PC-3 (cell line): ENCODE measurements at regions not wholly inside any gene's neighbourhood (a gene's known extent, or its start where the extent isn't known, plus 50 kb on each side); places are given as distances from the start of the nearest gene placed in this dataset.

ENCODE experiments used
- EZH2 ChIP-seq: fragments of 300-600 bp; sonication (generic); IDR thresholded peaks from one replicate; pipeline ENCODE4 v1.6.1; 2017; ENCODE audit warnings: antibody characterized with exemption, mild to moderate bottlenecking, low read length; ENCODE audit not compliant: unreplicated experiment
- EZH2phosphoT487 ChIP-seq: fragments of 300-600 bp; sonication (generic); IDR thresholded peaks from 2 replicates; pipeline ENCODE4 v1.6.1; 2018; ENCODE audit warnings: mild to moderate bottlenecking, antibody characterized with exemption, low read length, borderline replicate concordance
- TF ChIP-seq, protein P1 (sequence below): fragments of 300-600 bp; sonication (generic); conservative IDR thresholded peaks from 2 replicates; pipeline ENCODE4 v1.5.1; 2017; ENCODE audit warnings: antibody characterized with exemption, low read depth, mild to moderate bottlenecking, low read length

DNA sequence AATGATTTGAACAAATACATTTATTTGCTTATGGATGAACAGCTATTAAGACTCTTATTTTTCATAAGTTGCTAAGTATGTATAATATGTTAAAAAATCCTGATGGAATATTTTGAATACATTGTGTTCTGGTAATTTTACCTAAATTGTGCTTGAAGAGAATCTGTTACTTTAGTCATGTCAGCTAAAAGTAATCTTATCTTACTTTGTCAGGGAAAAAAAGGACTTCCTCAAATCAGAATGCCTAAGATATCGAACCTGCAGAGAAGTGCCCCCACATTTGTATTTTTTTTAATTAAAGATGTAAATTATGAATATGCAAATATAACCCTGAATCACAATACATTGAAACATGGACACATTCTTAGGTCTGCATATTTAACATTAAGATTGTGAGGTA, 1331.7 kb downstream of the MRPL39 start:
- TF ChIP-seq EZH2 (no peak), EZH2phosphoT487 (no peak)
- TF ChIP-seq, protein P1, sequence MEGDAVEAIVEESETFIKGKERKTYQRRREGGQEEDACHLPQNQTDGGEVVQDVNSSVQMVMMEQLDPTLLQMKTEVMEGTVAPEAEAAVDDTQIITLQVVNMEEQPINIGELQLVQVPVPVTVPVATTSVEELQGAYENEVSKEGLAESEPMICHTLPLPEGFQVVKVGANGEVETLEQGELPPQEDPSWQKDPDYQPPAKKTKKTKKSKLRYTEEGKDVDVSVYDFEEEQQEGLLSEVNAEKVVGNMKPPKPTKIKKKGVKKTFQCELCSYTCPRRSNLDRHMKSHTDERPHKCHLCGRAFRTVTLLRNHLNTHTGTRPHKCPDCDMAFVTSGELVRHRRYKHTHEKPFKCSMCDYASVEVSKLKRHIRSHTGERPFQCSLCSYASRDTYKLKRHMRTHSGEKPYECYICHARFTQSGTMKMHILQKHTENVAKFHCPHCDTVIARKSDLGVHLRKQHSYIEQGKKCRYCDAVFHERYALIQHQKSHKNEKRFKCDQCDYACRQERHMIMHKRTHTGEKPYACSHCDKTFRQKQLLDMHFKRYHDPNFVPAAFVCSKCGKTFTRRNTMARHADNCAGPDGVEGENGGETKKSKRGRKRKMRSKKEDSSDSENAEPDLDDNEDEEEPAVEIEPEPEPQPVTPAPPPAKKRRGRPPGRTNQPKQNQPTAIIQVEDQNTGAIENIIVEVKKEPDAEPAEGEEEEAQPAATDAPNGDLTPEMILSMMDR: no peak
